ENCODE measurements at regions not wholly inside any gene's neighbourhood (a gene's known extent, or its start where the extent isn't known, plus 50 kb on each side); places are given as distances from the start of the nearest gene placed in this dataset.

GRCh38 chr4:157558016-157558415, 337.5 kb downstream of the GRIA2 start:
- DNase-seq (ENCODE audit: low read depth in 2 of 2) = no peak

- no peak for DNase-seq (ENCODE audit: low read depth in 2 of 2)
Observed at GRCh38 chr4:157550028-157550427, 329.5 kb downstream of the GRIA2 start.

- no peak for DNase-seq (ENCODE audit: low read depth in 2 of 2)
Observed at GRCh38 chr4:157527954-157528353, 307.4 kb downstream of the GRIA2 start.

- no peak for DNase-seq (ENCODE audit: low read depth in 2 of 2)
Observed at GRCh38 chr4:157521906-157522305, 301.4 kb downstream of the GRIA2 start.

- no peak for DNase-seq (ENCODE audit: low read depth in 2 of 2)
Observed at GRCh38 chr4:157514711-157515110, 294.2 kb downstream of the GRIA2 start.

- DNase-seq (ENCODE audit: low read depth in 2 of 2) = no peak
Observed at GRCh38 chr4:157509341-157509740, 288.8 kb downstream of the GRIA2 start.

GRCh38 chr4:157502656-157503055, 282.1 kb downstream of the GRIA2 start:
- DNase-seq (ENCODE audit: low read depth in 2 of 2) = no peak

- no peak for DNase-seq (ENCODE audit: low read depth in 2 of 2)
Observed at GRCh38 chr4:157459785-157460184, 239.3 kb downstream of the GRIA2 start.

- no peak for DNase-seq (ENCODE audit: low read depth in 2 of 2)
Observed at GRCh38 chr4:157447195-157447594, 226.7 kb downstream of the GRIA2 start.

- no peak for DNase-seq (ENCODE audit: low read depth in 2 of 2)
Observed at GRCh38 chr4:157444014-157444413, 223.5 kb downstream of the GRIA2 start.

- no peak for DNase-seq (ENCODE audit: low read depth in 2 of 2)
Observed at GRCh38 chr4:157443537-157443936, 223.0 kb downstream of the GRIA2 start.

GRCh38 chr4:157425897-157426296, 205.4 kb downstream of the GRIA2 start:
- DNase-seq (ENCODE audit: low read depth in 2 of 2) = no peak

- no peak for DNase-seq (ENCODE audit: low read depth in 2 of 2)
Observed at GRCh38 chr4:157423526-157424020, 203.0 kb downstream of the GRIA2 start.

- DNase-seq (ENCODE audit: low read depth in 2 of 2) = no peak
Observed at GRCh38 chr4:157421365-157421764, 200.8 kb downstream of the GRIA2 start.
